ENCODE measurements at regions not wholly inside any gene's neighbourhood (a gene's known extent, or its start where the extent isn't known, plus 50 kb on each side); places are given as distances from the start of the nearest gene placed in this dataset.
"Not testable (repeated sequence)": the region's sequence is repeated elsewhere in the genome, so short reads cannot be mapped to it uniquely, and the experiment has no call there.

- DNase-seq (ENCODE audit: low spot score): no peak
Measured at GRCh38 chr6:3900744-3901336, 51.7 kb downstream of the FAM50B start.

DNA sequence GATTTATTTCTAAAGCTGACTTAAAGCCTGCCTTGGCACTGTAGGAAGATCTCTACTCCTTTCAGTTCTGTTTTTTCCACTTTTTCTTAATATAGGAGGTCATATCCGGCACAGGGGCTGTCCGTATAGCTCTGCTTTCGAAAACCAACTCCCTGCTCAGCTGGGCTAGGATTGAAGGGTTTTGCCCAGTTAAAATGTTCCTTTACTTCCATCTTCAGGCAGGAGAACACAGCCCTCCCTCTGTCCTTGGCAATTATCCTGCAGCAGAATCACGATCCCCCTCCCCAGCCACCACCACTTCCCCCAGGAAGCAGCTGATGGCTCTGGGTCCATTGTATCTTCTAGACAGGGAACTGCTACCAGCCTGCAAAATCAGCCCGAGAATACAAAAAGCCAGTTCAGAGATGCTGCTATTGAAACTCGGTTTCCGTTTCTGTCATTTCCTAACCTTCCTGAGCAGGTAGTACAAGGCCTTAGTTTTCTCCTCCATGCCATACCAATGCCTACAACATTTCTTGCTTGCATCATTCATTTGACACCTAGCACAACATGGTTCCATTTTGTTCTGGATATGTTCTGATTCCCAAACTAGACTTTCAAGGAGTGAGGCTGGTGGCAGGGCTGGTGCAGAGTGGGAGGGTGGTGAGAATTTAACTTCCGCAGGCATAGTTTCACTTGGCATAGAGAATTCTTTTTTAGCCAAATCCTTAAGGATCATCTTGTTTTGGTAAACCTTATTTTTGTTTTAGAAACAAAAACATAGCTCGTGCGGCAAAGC lies 53.9 kb downstream of the FAM50B start:
- DNase-seq (ENCODE audit: low spot score): no peak

DNA sequence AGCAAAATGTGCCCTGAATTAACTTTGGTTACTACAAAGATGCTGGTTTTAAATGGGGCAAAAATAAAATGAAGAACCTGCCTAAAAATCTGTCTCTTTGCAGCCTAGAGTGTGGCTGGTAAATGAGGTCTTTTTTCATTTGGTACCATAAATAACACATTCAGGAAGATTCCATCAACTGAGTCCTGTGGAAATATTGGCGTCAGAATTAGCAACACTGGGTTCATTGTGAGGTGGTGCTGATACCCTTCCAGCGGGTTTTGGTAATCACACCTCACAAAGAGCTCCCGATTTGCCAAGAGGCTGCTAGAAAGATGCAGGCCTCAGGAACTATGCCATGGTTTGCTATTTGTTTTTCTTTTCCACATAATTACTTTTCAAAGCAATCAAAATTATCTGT lies 55.3 kb downstream of the FAM50B start:
- no peak for DNase-seq (ENCODE audit: low spot score)

DNA sequence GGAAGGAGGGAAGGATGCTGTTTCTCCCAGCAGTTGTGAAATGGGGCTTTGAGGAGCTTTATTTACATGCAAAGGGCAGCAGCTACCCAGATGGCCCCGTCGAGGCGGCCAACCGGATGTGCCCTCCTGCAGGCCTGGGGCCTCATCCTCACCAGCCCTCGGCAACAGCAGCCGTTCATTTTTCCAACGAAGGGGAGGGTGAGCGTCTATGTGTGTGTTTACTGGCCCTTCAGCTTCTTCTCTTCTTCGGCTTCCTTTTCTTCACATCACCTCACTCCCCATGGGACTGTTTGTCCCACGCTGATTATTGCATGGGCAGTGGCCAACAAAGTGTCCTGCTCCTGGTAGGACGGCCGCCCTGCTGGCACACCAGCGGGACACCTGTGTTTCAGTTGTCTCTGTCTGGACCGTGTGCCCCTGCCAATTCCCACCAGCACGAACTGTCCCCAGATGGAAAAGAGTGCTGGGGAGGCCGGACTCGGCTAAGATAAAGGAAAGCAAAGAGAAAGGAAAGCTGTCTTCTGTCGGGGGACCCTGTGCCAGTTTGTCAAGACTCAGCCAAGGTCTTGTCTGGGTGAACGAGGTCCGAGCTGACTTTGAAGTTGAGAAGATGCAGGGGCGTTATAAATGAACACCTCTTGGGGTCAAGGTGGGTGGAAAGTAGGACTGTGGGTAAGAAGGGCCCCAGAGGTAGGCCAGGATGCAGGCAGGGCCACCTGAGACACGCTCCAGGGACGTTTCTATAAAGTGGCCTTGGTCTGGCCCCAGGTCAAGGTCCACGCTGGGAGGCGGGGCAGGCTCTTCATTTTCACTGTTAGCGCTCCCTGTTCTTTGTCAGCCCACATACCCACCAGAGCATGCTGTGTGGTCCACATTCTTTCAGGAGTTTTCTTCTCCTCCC lies 57.0 kb downstream of the FAM50B start:
- DNase-seq (ENCODE audit: low spot score): no peak

DNA sequence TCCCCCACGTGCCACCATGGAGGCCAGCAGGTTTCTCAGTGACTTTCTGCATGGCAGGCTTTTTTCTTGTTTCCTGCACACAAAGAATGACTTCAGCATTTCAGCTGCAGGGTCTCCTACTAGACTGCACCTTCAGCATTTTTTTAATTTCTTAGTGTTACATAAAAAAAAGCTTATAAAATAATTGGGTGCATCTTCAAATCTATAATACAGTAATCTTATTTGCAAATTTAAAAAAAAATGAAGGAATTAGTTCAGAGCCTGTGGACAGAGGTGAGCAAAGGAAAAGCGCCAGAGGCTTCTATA lies 57.6 kb downstream of the FAM50B start:
- DNase-seq (ENCODE audit: low spot score): no peak

DNA sequence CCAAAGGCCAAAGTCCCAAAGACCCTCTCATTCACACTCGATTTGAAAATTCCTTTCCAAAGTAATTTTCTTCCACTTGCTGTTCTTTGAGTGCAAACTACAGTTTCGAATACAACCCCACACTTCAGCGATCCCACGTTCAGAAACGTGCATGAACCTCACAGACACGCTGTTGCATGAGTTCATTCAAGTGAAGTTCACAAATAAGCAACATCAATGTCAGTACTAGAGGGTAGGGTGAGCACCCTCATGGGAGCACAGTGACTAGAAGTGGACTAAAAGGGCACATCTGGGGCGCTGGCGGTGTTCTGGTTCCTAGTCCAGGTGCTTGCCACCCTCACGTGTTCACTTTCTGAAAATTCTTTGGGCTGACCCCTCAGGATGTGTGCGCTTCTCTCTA lies 59.0 kb downstream of the FAM50B start:
- DNase-seq (ENCODE audit: low spot score): no peak

- DNase-seq (ENCODE audit: low spot score): no peak
Measured at GRCh38 chr6:3908961-3909360, 59.8 kb downstream of the FAM50B start.

DNA sequence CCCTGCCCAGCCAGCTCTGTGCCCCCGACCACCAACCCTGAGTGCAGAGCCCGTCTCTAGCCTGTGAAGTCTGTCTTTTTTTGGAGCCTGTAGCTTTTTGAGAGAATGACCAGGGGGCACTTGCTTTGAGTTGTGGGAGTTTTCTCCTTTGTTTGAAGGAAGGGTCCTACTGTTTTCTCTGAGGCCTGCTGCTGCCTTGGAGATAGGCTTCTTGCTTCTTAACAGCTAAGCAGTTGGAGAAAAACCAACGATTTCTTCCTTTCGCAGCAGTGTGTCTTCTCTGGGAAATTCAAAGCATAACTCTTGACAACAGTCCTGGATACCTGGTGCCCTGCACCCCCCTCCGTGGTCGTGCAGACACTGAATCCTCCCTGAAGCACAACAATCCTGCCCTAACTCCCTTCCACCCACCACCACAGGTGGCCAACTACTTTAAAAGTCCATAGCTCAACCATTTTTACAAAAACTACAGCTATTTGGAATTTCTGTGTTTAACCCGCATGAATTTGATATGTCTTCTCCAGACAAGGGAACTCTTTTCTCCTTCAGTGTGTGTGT lies 61.0 kb downstream of the FAM50B start:
- DNase-seq (ENCODE audit: low spot score): no peak

GRCh38 chr6:3911130-3911529 lies 62.0 kb downstream of the FAM50B start:
- no peak for DNase-seq (ENCODE audit: low spot score)

- peak; percentile 84 for DNase-seq (ENCODE audit: low spot score)
Measured at GRCh38 chr6:3911614-3912336, 62.6 kb downstream of the FAM50B start.

GRCh38 chr6:3912361-3913076 lies 63.3 kb downstream of the FAM50B start:
- no peak for DNase-seq (ENCODE audit: low spot score)

DNA sequence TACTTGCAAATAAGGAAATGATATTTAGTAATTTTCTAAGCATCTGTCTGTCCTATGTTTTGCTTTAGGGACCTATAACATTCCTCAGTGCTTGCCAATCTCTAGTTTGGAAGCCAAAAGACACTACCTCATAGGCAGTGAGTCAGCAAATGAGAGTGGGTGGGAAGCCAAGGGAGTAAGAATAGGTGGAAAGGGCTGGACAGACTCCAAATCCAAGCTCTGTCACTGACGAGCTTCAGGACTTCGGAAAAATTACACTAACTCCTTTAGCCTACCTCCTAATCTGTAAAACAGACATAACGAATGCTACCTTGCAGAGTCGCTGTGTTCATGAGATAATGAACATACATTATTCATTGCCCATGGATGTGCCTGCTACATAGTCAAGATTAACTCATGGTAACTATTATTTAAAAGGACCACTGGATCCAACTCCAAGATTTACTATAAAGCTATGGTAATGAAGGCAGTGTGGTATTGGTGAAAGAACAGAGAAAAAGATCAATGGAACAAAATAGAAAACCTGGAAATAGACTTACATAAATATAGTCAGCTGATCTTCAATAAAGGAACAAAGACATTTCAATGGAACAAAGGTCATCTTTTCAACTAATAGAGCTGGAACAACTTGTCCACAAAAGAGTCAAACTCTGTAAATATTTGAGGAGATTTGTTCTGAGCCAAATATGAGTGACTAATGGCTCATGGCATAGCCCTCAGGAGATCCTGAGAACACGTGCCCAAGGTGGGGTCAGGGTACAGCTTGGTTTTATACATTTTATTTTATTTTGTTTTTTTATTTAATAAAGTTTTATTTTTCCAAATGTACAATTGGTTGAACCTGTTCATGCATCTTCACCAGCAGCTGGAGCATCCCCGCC lies 64.1 kb downstream of the FAM50B start:
- peak; percentile 92 for DNase-seq (ENCODE audit: low spot score)

DNA sequence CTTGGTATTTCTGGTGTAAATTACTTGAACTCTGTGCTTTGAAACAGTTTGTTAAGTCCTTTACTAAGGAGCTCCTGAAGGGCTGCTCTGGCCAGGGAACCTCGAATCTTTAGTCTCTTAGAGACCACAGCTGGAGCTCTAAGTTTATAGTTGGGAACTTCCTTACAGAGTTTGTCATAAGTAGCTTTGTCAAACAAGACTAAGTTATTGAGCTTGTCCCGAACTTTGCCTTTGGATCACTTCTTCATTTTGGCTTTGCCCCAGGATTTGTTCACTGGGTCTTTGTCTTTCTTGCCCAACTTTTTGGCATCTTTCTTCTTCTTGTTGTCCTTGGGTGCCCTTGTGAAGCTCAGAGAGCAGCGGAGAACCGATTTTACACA lies 64.8 kb downstream of the FAM50B start:
- DNase-seq (ENCODE audit: low spot score): no peak

GRCh38 chr6:3915076-3915791 lies 66.1 kb downstream of the FAM50B start:
- DNase-seq (ENCODE audit: low spot score): no peak

DNA sequence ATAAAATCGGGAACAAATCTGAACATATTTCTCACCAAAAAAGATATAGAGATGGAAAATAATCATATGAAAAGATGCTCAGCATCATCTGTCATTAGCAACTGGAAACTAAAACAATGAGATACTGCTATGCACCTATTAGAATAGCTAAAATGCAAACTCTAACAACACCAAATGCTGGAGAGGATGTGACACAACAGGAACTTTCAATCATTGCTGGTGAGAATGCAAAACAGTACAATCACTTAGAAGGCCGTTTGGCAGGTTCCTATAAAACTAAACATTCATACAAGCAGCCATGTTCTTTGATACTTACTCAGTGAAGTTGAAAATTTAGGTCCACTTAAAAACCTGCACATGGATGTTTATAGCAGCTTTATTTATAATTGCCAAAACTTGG lies 67.0 kb downstream of the FAM50B start:
- DNase-seq (ENCODE audit: low spot score): no peak

GRCh38 chr6:3916749-3917148 lies 67.6 kb downstream of the FAM50B start:
- not testable (repeated sequence) for DNase-seq (ENCODE audit: low spot score)

DNA sequence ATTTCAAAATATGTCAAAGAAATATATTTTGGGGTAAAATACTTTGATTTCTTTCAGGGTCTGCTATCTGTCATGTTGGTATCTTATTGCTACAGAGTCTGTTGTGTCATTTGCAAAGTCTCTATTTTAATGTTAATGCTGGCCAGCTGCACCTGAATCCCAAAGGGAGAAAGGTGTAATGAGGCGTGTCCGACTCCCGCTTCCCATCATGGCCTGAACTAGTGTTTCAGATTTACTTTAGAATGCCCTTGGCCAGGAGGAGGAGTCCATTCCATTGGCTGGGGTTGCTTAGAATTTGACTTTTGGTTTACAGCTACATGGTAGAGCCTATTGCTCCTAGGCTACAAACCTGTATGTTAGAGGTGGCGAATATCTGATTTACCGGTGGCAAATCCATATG lies 69.3 kb downstream of the FAM50B start:
- no peak for DNase-seq (ENCODE audit: low spot score)

DNA sequence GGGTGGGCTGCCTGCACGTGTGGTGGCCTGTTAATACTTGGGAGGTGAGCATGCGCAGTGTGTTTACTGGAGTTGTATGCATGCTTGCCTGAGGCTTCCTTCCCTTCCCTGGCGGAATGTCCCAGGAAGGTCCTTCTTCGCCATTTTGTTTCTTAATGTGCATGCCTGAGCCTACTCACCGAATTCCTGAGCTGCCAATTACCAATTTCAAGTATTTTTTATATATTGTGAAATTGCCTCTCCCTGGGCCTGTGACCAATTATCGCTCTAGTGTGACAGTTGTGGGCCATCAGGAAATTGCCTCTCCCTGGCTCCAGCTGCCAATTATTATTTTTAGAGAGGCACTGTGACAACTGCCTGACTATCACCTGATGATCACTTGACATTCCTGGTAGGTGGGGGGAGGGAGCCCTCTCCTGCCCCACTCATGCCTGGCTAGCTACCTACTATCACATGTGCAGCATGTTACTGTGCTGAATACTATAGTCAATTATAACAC lies 70.0 kb downstream of the FAM50B start:
- no peak for DNase-seq (ENCODE audit: low spot score)

DNA sequence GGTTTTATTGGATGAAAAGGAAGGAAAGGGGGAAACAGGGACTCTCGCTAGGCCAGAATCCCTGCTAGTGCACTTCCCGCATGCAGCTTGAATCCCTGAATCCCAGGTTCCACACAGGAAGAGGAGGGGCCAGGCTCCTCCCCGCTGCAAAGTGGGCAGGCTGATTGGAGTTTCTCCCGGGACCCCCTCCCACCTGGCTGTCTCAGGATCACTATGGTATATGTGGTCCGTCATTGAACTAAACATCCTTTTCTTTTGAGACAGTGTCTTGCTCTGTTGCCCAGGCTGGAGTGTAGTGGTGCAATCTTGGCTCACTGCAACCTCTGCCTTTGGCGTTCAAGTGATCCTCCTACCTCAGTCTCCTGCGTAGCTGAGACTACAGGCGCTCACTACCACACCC lies 70.7 kb downstream of the FAM50B start:
- DNase-seq (ENCODE audit: low spot score): no peak

DNA sequence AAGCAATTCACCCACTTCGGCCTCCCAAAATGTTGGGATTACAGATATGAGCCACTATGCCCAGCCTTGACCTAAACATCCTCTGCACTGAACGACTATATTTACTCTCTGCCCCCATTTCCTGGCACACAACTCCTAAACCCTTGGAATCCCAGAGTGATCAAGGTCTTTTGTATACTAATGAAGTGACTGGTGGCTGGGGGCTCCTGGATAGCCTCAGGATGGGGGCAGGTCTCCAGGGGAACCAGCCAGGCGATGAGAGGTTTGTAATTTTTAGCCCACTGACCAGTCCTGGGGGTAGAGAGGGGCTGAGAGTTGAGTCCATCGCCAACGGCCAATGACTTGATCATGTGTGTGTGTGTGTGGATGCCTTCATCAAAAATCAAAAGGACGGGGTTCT lies 71.1 kb downstream of the FAM50B start:
- DNase-seq (ENCODE audit: low spot score): no peak

Measured in LoVo (cell line).